RWPE2 (cell line): ENCODE measurements at regions not wholly inside any gene's neighbourhood (a gene's known extent, or its start where the extent isn't known, plus 50 kb on each side); places are given as distances from the start of the nearest gene placed in this dataset.

Experiments used
- ATAC-seq: fragments of 200-7000 bp; cut with Tn5 transposase; 3 replicates; pipeline ENCODE4 v1.9.1; 2021; ENCODE audit warnings: low read depth
- DNase-seq: peaks from one replicate; pipeline ENCODE4 v3.0.0-alpha.2; 2020; ENCODE audit warnings: low spot score
- H3K27ac ChIP-seq: fragments of 450-650 bp; 2 replicates; pipeline ENCODE4 v1.5.1; 2017; ENCODE audit warnings: mild to moderate bottlenecking; ENCODE audit not compliant: poor library complexity, severe bottlenecking
- H3K27me3 ChIP-seq: fragments of 250-450 bp; sonication (Bioruptor Pico); 2 replicates; pipeline ENCODE4 v1.5.1; 2021; ENCODE audit warnings: mild to moderate bottlenecking, moderate library complexity; ENCODE audit not compliant: insufficient read depth, poor library complexity, severe bottlenecking
- H3K36me3 ChIP-seq: fragments of 250-450 bp; sonication (Bioruptor Pico); 2 replicates; pipeline ENCODE4 v1.5.1; 2020; ENCODE audit warnings: low read depth, mild to moderate bottlenecking, moderate library complexity
- H3K4me1 ChIP-seq: fragments of 250-450 bp; sonication (Bioruptor Pico); 2 replicates; pipeline ENCODE4 v1.5.1; 2021; ENCODE audit warnings: mild to moderate bottlenecking, moderate library complexity; ENCODE audit not compliant: insufficient read depth, poor library complexity, severe bottlenecking
- H3K4me3 ChIP-seq: fragments of 250-450 bp; sonication (Bioruptor Pico); 2 replicates; pipeline ENCODE4 v1.5.1; 2021; ENCODE audit warnings: mild to moderate bottlenecking, moderate library complexity; ENCODE audit not compliant: severe bottlenecking
- H3K9me3 ChIP-seq: fragments of 250-450 bp; sonication (Bioruptor Pico); 2 replicates; pipeline ENCODE4 v1.5.1; 2021; ENCODE audit warnings: mild to moderate bottlenecking, moderate library complexity; ENCODE audit not compliant: severe bottlenecking
- CTCF ChIP-seq: fragments of 450-650 bp; IDR thresholded peaks from one replicate; pipeline ENCODE4 v1.5.1; 2017; ENCODE audit warnings: mild to moderate bottlenecking, moderate library complexity; ENCODE audit not compliant: poor library complexity, severe bottlenecking

- Histone ChIP-seq H3K27me3 (no peaks in the 10 kb centered on the region), H3K4me3 (no peak overlapping the region), H3K4me1 (peaks cover 10% of the 10 kb centered on the region), H3K9me3 (no peaks in the 10 kb centered on the region), H3K36me3 (no peaks in the 10 kb centered on the region), H3K27ac (peak overlapping the region; percentile 28)
- no peak for TF ChIP-seq CTCF
- ATAC-seq (peak; percentile 54), DNase-seq (no peak)
Observed at GRCh38 chr22:27212617-27213177, 555.3 kb downstream of the MIAT start.

GRCh38 chr22:27213294-27213693 lies 555.9 kb downstream of the MIAT start:
- Histone ChIP-seq H3K27ac (no peak overlapping the region), H3K9me3 (no peaks in the 10 kb centered on the region), H3K4me1 (peaks cover 10% of the 10 kb centered on the region), H3K4me3 (no peak overlapping the region), H3K27me3 (no peaks in the 10 kb centered on the region), H3K36me3 (no peaks in the 10 kb centered on the region)
- no peak for TF ChIP-seq CTCF
- ATAC-seq (no peak), DNase-seq (no peak)

- DNase-seq (no peak), ATAC-seq (no peak)
- Histone ChIP-seq H3K4me1 (peaks cover 10% of the 10 kb centered on the region), H3K9me3 (no peaks in the 10 kb centered on the region), H3K27me3 (no peaks in the 10 kb centered on the region), H3K27ac (no peak overlapping the region), H3K36me3 (no peaks in the 10 kb centered on the region), H3K4me3 (no peak overlapping the region)
- no peak for TF ChIP-seq CTCF
Observed at GRCh38 chr22:27213766-27214581, 556.6 kb downstream of the MIAT start.

- ATAC-seq (no peak), DNase-seq (no peak)
- Histone ChIP-seq H3K9me3 (no peaks in the 10 kb centered on the region), H3K27ac (no peak overlapping the region), H3K27me3 (no peaks in the 10 kb centered on the region), H3K4me3 (no peak overlapping the region), H3K4me1 (peaks cover 7% of the 10 kb centered on the region), H3K36me3 (no peaks in the 10 kb centered on the region)
- no peak for TF ChIP-seq CTCF
Observed at GRCh38 chr22:27214691-27215090, 557.3 kb downstream of the MIAT start.

- Histone ChIP-seq H3K9me3 (no peaks in the 10 kb centered on the region), H3K4me3 (no peak overlapping the region), H3K27me3 (no peaks in the 10 kb centered on the region), H3K36me3 (no peaks in the 10 kb centered on the region), H3K4me1 (peaks cover 3% of the 10 kb centered on the region), H3K27ac (no peak overlapping the region)
- no peak for ATAC-seq
- DNase-seq, result no peak
- TF ChIP-seq CTCF, result no peak
Observed at GRCh38 chr22:27215871-27216270, 558.5 kb downstream of the MIAT start.
